OCI-M1 (cell line): ENCODE measurements at regions not wholly inside any gene's neighbourhood (a gene's known extent, or its start where the extent isn't known, plus 50 kb on each side); places are given as distances from the start of the nearest gene placed in this dataset.
"Not testable (repeated sequence)": the region's sequence is repeated elsewhere in the genome, so short reads cannot be mapped to it uniquely, and the experiment has no call there.

Source experiments
- DNase-seq: peaks from one replicate; lab custom pipeline; 2025; lab: John Stamatoyannopoulos, UW

- DNase-seq: no peak
These were observed 245.5 kb upstream of the DDHD1 start for GRCh38 chr14:53398616-53399015.

DNA sequence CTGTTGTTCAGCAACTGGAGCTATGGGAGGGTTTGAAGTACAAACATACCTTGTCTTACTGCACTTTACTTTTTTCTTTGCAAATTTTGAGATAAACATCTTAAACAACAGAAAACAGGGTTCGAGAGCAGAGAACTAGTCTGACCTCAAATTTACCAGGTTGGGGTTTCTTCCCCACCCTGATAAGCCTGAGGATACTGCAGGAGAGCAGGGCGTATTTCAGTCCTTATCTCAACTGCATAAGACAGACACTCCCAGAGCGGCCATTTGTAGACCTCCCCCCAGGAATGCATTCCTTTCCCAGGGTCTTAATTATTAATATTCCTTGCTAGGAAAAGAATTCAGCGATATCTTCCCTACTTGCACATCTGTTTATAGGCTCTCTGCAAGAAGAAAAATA, 242.1 kb upstream of the DDHD1 start:
- not testable (repeated sequence) for DNase-seq

- no peak for DNase-seq
These were observed 238.6 kb upstream of the DDHD1 start for GRCh38 chr14:53391631-53392285.

DNA sequence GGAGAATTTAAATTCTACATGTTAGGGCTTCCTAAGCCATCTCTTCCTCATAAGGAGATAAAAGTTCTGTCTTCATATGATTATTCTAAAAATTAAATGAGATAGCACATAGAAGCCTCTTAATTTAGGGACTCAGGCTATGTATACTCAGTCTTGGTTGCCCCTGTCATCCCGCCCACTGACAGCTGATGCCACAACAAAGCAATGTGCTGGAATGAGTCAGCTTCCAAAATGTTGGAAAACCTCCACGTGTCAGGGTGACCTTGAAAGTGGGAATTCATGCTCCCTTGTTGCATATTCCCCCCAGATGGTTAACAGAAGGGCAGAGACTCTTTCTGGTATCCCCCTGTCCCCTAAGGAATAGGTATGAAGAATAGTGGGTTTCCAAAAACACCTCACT, 238.0 kb upstream of the DDHD1 start:
- no peak for DNase-seq

- no peak for DNase-seq
These were observed 236.9 kb upstream of the DDHD1 start for GRCh38 chr14:53390008-53390407.

DNA sequence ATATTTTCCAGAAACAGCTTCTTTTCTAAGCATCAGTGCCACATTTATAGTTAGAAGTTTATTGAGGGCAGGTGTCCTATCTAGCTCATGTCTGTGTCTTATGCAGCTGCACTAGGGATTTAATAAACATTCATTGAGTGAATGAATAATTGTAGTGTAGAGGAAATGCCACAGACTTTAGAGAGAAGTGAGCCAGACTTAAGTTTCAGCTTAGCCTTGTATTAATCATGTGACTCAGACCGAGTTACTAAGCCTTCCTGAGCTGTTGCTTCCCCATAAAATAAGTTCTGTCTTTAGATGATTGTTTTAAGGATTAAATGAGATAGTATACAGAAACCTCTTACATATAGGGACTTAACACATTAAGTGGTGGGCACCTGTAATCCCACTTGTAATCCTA, 236.1 kb upstream of the DDHD1 start:
- DNase-seq: no peak

GRCh38 chr14:53386362-53386761, 233.2 kb upstream of the DDHD1 start:
- DNase-seq: no peak

DNA sequence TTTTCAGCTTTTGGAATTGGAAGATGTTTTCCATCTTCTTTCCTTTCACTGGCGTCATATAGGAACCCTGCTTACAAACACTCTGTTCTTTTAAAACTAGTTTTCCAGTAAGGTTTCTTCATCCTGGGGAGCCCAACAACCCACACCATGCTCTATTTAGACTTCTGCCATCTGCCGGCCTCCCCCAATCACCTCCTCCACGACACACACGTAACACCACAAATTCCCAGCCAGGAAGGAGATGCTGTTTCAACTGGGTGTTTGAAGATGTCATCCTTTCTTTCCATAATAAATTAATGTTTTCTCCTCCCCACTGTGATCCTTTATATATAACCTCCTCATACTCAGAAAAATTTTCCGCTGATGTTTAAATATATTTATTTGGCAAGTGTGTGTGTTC, 231.4 kb upstream of the DDHD1 start:
- no peak for DNase-seq

GRCh38 chr14:53384073-53384472, 230.9 kb upstream of the DDHD1 start:
- no peak for DNase-seq

GRCh38 chr14:53381895-53382294, 228.8 kb upstream of the DDHD1 start:
- no peak for DNase-seq

GRCh38 chr14:53380867-53381225, 227.7 kb upstream of the DDHD1 start:
- no peak for DNase-seq

DNA sequence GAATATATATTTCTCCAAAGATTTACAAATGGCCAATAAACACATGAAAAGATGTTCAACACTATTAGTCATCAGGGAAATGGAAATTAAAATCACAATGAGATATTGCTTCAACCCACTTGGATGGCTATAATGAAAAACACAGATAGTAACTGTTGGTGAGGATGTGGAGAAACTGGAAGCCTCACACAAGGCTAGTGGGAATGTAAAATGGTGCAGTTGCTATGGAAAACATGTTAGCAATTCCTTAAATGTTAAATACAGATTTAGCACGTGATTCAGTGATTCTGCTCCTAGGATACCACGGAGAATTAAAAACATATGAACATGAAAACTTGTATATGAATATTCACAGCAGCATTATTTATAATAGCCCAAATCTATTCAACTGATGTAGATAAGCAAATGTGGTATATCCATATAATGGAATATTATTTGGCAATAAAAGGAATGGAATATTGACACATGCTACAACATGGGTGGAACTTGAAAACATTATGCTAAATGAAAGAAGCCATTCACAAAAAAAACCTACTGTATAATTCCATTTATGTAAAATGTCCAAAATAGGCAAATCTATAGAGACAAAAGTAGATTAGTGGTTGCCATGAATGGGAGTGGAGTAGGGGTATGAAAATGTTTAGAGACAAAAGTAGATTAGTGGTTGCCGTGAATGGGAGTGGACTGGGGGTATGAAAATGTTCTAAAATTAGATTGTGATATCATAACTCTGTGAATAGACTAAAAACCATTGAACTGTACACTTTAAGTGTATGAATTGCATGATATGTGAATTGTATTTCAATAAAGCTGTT, 227.1 kb upstream of the DDHD1 start:
- no peak for DNase-seq

DNA sequence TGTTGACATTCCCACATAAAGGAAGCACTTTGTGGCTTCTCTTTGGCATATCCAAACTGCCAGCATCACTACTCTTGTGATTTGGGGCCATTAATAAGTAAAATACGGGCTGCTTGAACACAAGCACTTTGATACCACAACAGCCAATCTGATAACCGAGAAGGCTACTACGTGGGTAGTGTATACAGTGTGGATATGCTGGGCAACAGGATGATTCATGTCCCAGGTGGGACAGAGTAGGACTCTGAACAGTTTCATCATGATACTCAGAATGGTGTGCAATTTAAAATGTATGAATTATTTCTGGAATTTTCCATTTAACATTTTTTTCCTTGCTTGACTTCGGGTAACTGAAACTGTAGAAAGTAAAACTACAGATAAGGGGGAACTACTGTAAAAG, 225.0 kb upstream of the DDHD1 start:
- DNase-seq: no peak

- DNase-seq: no peak
These were observed 222.9 kb upstream of the DDHD1 start for GRCh38 chr14:53376064-53376463.

- no peak for DNase-seq
These were observed 222.5 kb upstream of the DDHD1 start for GRCh38 chr14:53375599-53375998.

GRCh38 chr14:53368711-53369201, 215.6 kb upstream of the DDHD1 start:
- no peak for DNase-seq

DNA sequence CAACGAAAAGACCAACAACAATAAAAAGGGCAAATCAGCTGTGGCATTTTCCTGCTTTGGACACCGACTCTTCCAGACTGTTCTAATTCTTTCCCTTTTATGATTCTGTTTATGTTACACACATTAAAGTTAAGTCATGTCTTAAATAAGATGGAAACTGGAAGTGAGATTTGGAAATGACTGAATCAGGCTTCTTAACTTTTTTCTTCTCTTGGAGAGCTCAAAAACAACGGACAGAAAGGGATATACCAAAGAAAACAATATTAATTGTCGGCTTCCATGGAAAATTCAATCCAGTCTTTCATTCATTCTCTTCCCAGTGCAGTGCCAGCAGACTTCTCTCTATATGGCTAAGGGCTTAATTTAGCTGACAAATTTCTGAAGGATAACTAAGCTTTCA, 214.9 kb upstream of the DDHD1 start:
- no peak for DNase-seq

GRCh38 chr14:53367644-53368026, 214.5 kb upstream of the DDHD1 start:
- DNase-seq: no peak

DNA sequence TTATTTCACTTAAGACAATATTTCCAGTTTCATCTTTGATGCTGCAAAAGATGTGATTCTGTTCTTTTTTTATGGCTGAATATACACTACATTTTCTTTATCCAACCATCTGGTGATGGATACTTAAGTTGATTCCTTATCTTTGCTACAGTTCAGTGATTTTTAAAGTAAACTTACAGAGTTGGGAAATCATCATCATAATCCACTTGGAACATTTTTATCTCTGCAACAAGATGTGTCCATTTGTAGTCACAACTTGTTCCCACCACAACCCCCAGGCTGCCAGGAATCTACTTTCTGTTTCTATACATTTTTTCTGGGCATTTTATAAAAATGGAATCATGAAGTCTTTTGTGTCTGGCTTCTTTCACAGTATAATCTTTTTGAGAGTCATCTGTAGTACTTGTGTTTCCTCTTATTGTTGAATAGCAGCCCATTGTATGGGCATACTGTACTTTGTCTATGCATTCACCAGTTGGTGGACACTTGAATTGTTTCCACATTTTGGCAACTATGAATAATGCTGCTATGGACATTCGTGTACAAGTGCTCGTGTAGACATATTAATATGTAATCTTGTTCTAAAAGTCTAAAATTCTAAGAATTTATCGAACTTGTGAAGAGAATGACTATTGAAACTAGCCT, 212.5 kb upstream of the DDHD1 start:
- no peak for DNase-seq

- DNase-seq: not testable (repeated sequence)
These were observed 209.8 kb upstream of the DDHD1 start for GRCh38 chr14:53362916-53363315.

- peak; percentile 22 for DNase-seq
These were observed 207.7 kb upstream of the DDHD1 start for GRCh38 chr14:53360829-53361228.

DNA sequence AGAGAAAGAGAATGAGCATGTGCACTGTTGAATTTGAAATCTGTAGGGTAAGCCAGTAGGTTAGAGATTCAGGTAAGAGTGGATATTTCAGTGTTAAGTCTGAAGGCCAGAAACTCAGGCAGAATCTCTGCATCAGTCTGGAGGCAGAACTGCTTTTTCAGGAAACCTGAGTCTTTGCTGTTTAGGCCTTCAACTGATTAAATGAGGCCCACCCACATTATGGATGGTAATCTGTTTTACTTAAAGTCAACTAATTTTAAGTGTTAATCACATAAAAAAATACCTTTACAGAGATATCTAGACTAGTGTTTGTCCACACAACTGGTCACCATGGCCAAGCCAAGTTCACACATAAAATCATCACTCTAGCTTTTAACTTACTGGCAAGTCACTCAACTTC, 205.0 kb upstream of the DDHD1 start:
- no peak for DNase-seq
